ENCODE measurements at regions not wholly inside any gene's neighbourhood (a gene's known extent, or its start where the extent isn't known, plus 50 kb on each side); places are given as distances from the start of the nearest gene placed in this dataset.
"Not testable (repeated sequence)": the region's sequence is repeated elsewhere in the genome, so short reads cannot be mapped to it uniquely, and the experiment has no call there.

- DNase-seq (ENCODE audit: low read depth in 2 of 2): no peak
These were observed 124.3 kb upstream of the IGF1R start for GRCh38 chr15:98523912-98524662.

- DNase-seq (ENCODE audit: low read depth in 2 of 2): no peak
These were observed 123.3 kb upstream of the IGF1R start for GRCh38 chr15:98524838-98525660.

GRCh38 chr15:98525661-98526001 lies 122.7 kb upstream of the IGF1R start:
- DNase-seq (ENCODE audit: low read depth in 2 of 2): peak; percentile 24 to 38

- no peak for DNase-seq (ENCODE audit: low read depth in 2 of 2)
These were observed 122.2 kb upstream of the IGF1R start for GRCh38 chr15:98526094-98526493.

GRCh38 chr15:98528046-98528725 lies 120.2 kb upstream of the IGF1R start:
- DNase-seq (ENCODE audit: low read depth in 2 of 2): no peak

- DNase-seq (ENCODE audit: low read depth in 2 of 2): no peak
These were observed 118.9 kb upstream of the IGF1R start for GRCh38 chr15:98529205-98530145.

GRCh38 chr15:98530570-98530969 lies 117.8 kb upstream of the IGF1R start:
- DNase-seq (ENCODE audit: low read depth in 2 of 2): no peak

GRCh38 chr15:98532063-98532462 lies 116.3 kb upstream of the IGF1R start:
- DNase-seq (ENCODE audit: low read depth in 2 of 2): no peak

- no peak for DNase-seq (ENCODE audit: low read depth in 2 of 2)
These were observed 111.4 kb upstream of the IGF1R start for GRCh38 chr15:98536976-98537375.

- DNase-seq (ENCODE audit: low read depth in 2 of 2): no peak
These were observed 110.8 kb upstream of the IGF1R start for GRCh38 chr15:98537516-98538060.

- DNase-seq (ENCODE audit: low read depth in 2 of 2): no peak
These were observed 106.8 kb upstream of the IGF1R start for GRCh38 chr15:98541519-98541918.

GRCh38 chr15:98543237-98543636 lies 105.1 kb upstream of the IGF1R start:
- DNase-seq (ENCODE audit: low read depth in 2 of 2): no peak

GRCh38 chr15:98546329-98546728 lies 102.0 kb upstream of the IGF1R start:
- DNase-seq (ENCODE audit: low read depth in 2 of 2): no peak

GRCh38 chr15:98547275-98547674 lies 101.1 kb upstream of the IGF1R start:
- no peak for DNase-seq (ENCODE audit: low read depth in 2 of 2)

GRCh38 chr15:98547741-98548138 lies 100.6 kb upstream of the IGF1R start:
- peak in 1 of 2 experiments; percentile 6 for DNase-seq (ENCODE audit: low read depth in 2 of 2)

- DNase-seq (ENCODE audit: low read depth in 2 of 2): peak; percentile 63 to 67
These were observed 100.0 kb upstream of the IGF1R start for GRCh38 chr15:98548139-98548971.

GRCh38 chr15:98549003-98549402 lies 99.3 kb upstream of the IGF1R start:
- DNase-seq (ENCODE audit: low read depth in 2 of 2): no peak

GRCh38 chr15:98549741-98550140 lies 98.6 kb upstream of the IGF1R start:
- no peak for DNase-seq (ENCODE audit: low read depth in 2 of 2)

GRCh38 chr15:98550363-98550762 lies 98.0 kb upstream of the IGF1R start:
- not testable (repeated sequence) for DNase-seq (ENCODE audit: low read depth in 2 of 2)

GRCh38 chr15:98551936-98552562 lies 96.3 kb upstream of the IGF1R start:
- no peak for DNase-seq (ENCODE audit: low read depth in 2 of 2)
